GM18505 (cell line): ENCODE measurements at regions not wholly inside any gene's neighbourhood (a gene's known extent, or its start where the extent isn't known, plus 50 kb on each side); places are given as distances from the start of the nearest gene placed in this dataset.

Experiments used
- ATAC-seq: cut with Tn5 transposase; IDR thresholded peaks from one replicate; pipeline ENCODE4 v1.9.1; 2021; ENCODE audit not compliant: unreplicated experiment
- POLR2A ChIP-seq: IDR thresholded peaks from 4 replicates; pipeline ENCODE4 v1.6.1; 2011; ENCODE audit warnings: borderline replicate concordance; ENCODE audit not compliant: insufficient read depth, insufficient read length; ENCODE audit errors: extremely low read depth

DNA sequence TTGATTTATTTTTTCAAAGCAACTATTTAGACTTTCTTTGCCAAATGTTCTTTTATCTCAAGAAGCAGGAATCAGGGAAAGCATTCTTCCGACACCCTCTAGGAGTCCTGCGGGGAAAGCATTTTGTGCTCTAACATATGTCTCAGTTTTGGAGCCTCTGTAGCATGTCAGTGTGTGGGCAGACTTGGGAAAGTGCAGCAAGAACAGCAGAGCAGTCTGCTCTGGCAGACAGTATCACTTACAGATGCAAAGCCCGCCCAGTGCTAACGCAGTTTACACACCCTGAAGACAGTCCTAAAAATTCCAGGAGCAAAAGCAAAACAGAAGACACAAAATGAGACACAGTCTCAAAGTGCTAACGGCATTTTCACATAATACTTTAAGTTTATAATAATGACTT lies 393.5 kb downstream of the KLF12 start:
- no peak for ATAC-seq

GRCh38 chr13:73739394-73739793 lies 394.8 kb downstream of the KLF12 start:
- no peak for ATAC-seq
- TF ChIP-seq POLR2A = no peak

More for the DNA sequence above, 393.5 kb downstream of the KLF12 start:
- TF ChIP-seq POLR2A = no peak

- ATAC-seq = no peak
Observed at GRCh38 chr13:73738626-73739025, 395.6 kb downstream of the KLF12 start.

DNA sequence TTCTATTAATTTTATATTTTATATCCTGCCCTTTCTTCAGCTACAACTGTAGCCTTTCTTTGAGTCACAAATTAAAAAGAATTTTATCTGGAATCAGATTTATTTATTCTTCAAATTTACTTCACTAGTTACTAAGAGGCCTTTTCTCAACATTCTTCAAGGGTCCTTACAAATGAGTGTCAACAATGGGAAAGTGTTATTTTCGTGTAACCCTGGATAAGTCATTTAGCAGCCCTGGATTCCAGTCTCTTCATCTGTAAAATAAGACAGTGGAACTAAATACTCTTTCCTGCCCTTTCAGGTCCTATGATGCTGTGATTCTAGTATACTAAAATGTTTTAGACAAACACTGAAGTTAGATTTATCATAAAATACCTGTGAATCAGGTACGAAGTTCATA lies 397.0 kb downstream of the KLF12 start:
- no peak for TF ChIP-seq POLR2A
- ATAC-seq = no peak

More at GRCh38 chr13:73738626-73739025, 395.6 kb downstream of the KLF12 start:
- no peak for TF ChIP-seq POLR2A

- ATAC-seq = no peak
- TF ChIP-seq POLR2A = no peak
Observed at GRCh38 chr13:73733706-73734105, 400.5 kb downstream of the KLF12 start.

- ATAC-seq = no peak
- TF ChIP-seq POLR2A = no peak
Observed at GRCh38 chr13:73732350-73732749, 401.9 kb downstream of the KLF12 start.

- TF ChIP-seq POLR2A = no peak
- ATAC-seq = no peak
Observed at GRCh38 chr13:73731564-73731963, 402.6 kb downstream of the KLF12 start.

DNA sequence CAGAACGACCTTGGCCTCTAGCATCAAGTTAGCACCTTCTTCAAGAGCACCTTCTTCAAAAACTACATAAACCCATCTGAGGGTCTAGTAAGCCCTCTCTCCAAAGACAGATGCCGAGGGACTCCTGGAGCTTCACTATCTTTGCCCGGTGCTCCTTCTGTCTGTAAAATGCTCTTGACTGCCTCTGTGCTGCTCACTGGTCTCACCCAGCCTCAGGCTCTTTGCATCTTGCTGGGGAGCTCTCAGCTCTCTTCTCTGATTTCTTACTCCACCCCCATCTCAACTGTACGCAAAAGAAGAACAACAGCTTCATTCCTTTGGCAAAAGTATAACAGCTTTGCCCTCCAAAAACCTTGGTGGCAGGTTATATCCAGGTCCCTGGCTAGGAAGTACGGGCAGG lies 404.2 kb downstream of the KLF12 start:
- no peak for TF ChIP-seq POLR2A
- no peak for ATAC-seq

- TF ChIP-seq POLR2A = no peak
- no peak for ATAC-seq
Observed at GRCh38 chr13:73729046-73729445, 405.2 kb downstream of the KLF12 start.

DNA sequence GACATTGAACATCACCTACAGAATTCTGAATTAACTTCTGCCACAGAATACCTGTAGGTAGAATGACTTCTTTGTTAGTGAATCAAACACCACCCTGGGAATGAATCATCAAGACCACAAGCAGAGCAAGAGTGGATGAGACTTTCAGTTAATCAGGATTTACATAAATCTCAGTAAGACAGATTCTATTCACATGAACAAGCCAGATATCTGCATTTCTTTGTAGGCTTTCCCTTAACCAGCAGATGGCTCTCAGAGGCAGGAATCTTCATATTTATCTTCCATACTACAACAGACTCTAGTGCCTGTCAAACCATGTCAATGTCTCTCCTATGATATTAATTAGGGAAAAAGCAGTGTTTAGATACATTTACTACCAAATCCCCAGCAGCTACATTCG lies 412.1 kb downstream of the KLF12 start:
- peak; percentile 92 for ATAC-seq
- no peak for TF ChIP-seq POLR2A

GRCh38 chr13:73721571-73721970 lies 412.6 kb downstream of the KLF12 start:
- no peak for ATAC-seq
- no peak for TF ChIP-seq POLR2A

- ATAC-seq = no peak
- no peak for TF ChIP-seq POLR2A
Observed at GRCh38 chr13:73720216-73720840, 413.9 kb downstream of the KLF12 start.

DNA sequence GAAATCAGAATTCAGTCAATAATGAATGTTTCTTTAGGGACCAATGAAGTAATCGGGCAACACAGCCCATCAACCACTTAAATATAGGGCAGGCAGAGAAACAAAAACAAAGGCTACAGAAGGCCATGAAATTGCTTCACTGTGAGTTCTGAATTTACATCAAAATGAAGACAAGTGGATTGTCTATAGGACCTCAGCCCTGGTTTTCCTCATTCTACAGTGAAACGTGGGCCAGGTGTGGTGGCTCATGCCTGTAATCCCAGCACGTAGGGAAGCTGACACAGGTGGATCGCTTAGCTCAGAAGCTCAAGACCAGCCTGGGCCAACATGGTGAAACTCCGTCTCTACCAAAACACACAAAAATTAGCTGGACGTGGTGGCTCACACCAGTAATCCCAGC lies 416.0 kb downstream of the KLF12 start:
- no peak for ATAC-seq

GRCh38 chr13:73717632-73718031 lies 416.6 kb downstream of the KLF12 start:
- no peak for TF ChIP-seq POLR2A

More for the DNA sequence above, 416.0 kb downstream of the KLF12 start:
- TF ChIP-seq POLR2A = no peak

More at GRCh38 chr13:73717632-73718031, 416.6 kb downstream of the KLF12 start:
- no peak for ATAC-seq
